BLaER1 (cell line): ENCODE measurements at regions not wholly inside any gene's neighbourhood (a gene's known extent, or its start where the extent isn't known, plus 50 kb on each side); places are given as distances from the start of the nearest gene placed in this dataset.
A peak's percentile ranks its signal among the peaks of the same experiment; 100 is the strongest.

Experiments
- H3K27ac ChIP-seq: shearing (Covaris generic); formaldehyde crosslinking; 2 replicates; pipeline ENCODE4 v1.8.1; 2022
- H3K27me3 ChIP-seq: shearing (Covaris generic); formaldehyde crosslinking; 2 replicates; pipeline ENCODE4 v1.8.1; 2022
- H3K36me3 ChIP-seq: shearing (Covaris generic); formaldehyde crosslinking; 2 replicates; pipeline ENCODE4 v1.8.1; 2022
- H3K4me1 ChIP-seq: shearing (Covaris generic); formaldehyde crosslinking; 2 replicates; pipeline ENCODE4 v1.8.1; 2022
- H3K4me2 ChIP-seq: shearing (Covaris generic); formaldehyde crosslinking; 2 replicates; pipeline ENCODE4 v1.8.1; 2022
- H3K4me3 ChIP-seq: shearing (Covaris generic); formaldehyde crosslinking; 2 replicates; pipeline ENCODE4 v1.8.1; 2022
- H3K9ac ChIP-seq: shearing (Covaris generic); formaldehyde crosslinking; 2 replicates; pipeline ENCODE4 v1.8.1; 2022
- H3K9me3 ChIP-seq: shearing (Covaris generic); formaldehyde crosslinking; 2 replicates; pipeline ENCODE4 v1.8.1; 2022
- H4K20me1 ChIP-seq: shearing (Covaris generic); formaldehyde crosslinking; 2 replicates; pipeline ENCODE4 v1.8.1; 2022
- Cebpa-rat ChIP-seq: shearing (Covaris generic); IDR thresholded peaks from 2 replicates; pipeline ENCODE4 v1.8.1; 2022

GRCh38 chr5:91867799-91868198, 484.7 kb upstream of the ARRDC3 start:
- Histone ChIP-seq H3K27me3 (no peaks in the 10 kb centered on the region), H3K9me3 (no peaks in the 10 kb centered on the region), H3K4me3 (no peak overlapping the region), H3K9ac (no peak overlapping the region), H4K20me1 (no peaks in the 10 kb centered on the region), H3K27ac (no peak overlapping the region), H3K4me2 (no peak overlapping the region), H3K36me3 (no peaks in the 10 kb centered on the region), H3K4me1 (peaks cover 6% of the 10 kb centered on the region)
- TF ChIP-seq Cebpa-rat, result no peak

GRCh38 chr5:91865915-91866314, 482.8 kb upstream of the ARRDC3 start:
- Histone ChIP-seq H3K9me3 (no peaks in the 10 kb centered on the region), H3K9ac (no peak overlapping the region), H4K20me1 (no peaks in the 10 kb centered on the region), H3K27ac (no peak overlapping the region), H3K27me3 (no peaks in the 10 kb centered on the region), H3K4me2 (peak overlapping the region; percentile 14; the same call in 1 of the 2 replicates), H3K36me3 (no peaks in the 10 kb centered on the region), H3K4me1 (peaks cover 6% of the 10 kb centered on the region), H3K4me3 (no peak overlapping the region)
- TF ChIP-seq Cebpa-rat, result no peak

- no peak for TF ChIP-seq Cebpa-rat
- H3K4me1 ChIP-seq, result peaks cover 6% of the 10 kb centered on the region
- no peak overlapping the region for H3K4me3 ChIP-seq
- no peaks in the 10 kb centered on the region for H3K27me3 ChIP-seq
- no peak overlapping the region for H3K4me2 ChIP-seq
- H4K20me1 ChIP-seq, result no peaks in the 10 kb centered on the region
- no peak overlapping the region for H3K27ac ChIP-seq
- H3K9me3 ChIP-seq, result no peaks in the 10 kb centered on the region
- no peak overlapping the region for H3K9ac ChIP-seq
- H3K36me3 ChIP-seq, result no peaks in the 10 kb centered on the region
These were observed 481.8 kb upstream of the ARRDC3 start for GRCh38 chr5:91864962-91865361.

DNA sequence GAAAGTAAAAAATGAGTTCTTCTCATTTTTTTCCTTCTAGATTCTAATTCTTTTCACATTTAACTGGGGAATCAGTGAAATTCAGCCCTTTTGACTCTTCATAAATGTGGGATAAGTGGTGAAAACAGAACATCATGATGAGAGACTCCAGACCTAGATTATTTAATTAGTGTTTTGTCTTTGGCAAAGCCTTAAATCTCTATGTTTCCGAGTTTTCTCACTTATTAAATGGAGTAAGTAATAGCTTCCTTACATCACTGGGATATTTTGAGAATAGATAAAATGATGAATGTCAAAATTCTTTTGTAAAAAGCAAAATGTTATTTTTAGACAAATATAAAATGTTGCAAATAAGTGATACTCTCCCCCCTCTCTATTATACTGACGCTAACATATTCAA, 468.6 kb upstream of the ARRDC3 start:
- Histone ChIP-seq H3K27ac (no peak overlapping the region), H3K4me3 (no peak overlapping the region), H3K36me3 (no peaks in the 10 kb centered on the region), H3K4me1 (no peaks in the 10 kb centered on the region), H3K4me2 (no peak overlapping the region), H3K27me3 (no peaks in the 10 kb centered on the region), H4K20me1 (no peaks in the 10 kb centered on the region), H3K9me3 (no peaks in the 10 kb centered on the region), H3K9ac (no peak overlapping the region)
- TF ChIP-seq Cebpa-rat, result no peak

DNA sequence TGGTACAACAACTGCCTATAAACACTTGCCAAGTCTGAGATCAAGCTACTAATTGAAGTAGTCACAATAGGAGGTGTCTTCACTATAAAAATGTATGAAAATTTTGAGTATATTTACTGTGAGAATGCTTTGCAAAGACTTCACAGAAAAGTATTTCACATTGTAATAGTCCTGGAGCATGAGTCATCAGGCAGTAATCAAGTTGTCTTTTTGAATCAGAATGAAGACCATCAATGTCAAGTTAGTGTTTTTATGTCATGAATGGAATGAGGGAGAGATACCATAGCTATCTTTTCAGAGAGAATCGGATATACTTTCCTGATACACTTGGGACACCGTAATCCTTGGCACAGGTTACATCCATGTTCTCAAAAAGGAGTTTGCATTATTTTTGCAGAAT, 466.9 kb upstream of the ARRDC3 start:
- H3K36me3 ChIP-seq, result no peaks in the 10 kb centered on the region
- no peaks in the 10 kb centered on the region for H4K20me1 ChIP-seq
- no peak overlapping the region for H3K4me2 ChIP-seq
- H3K9ac ChIP-seq, result no peak overlapping the region
- H3K27ac ChIP-seq, result no peak overlapping the region
- no peaks in the 10 kb centered on the region for H3K27me3 ChIP-seq
- no peak overlapping the region for H3K4me3 ChIP-seq
- H3K4me1 ChIP-seq, result no peaks in the 10 kb centered on the region
- no peak for TF ChIP-seq Cebpa-rat
- no peaks in the 10 kb centered on the region for H3K9me3 ChIP-seq

- Histone ChIP-seq H3K9ac (no peak overlapping the region), H3K27me3 (no peaks in the 10 kb centered on the region), H4K20me1 (no peaks in the 10 kb centered on the region), H3K27ac (no peak overlapping the region), H3K4me3 (no peak overlapping the region), H3K9me3 (no peaks in the 10 kb centered on the region), H3K36me3 (no peaks in the 10 kb centered on the region), H3K4me2 (no peak overlapping the region), H3K4me1 (no peaks in the 10 kb centered on the region)
- no peak for TF ChIP-seq Cebpa-rat
These were observed 466.0 kb upstream of the ARRDC3 start for GRCh38 chr5:91849069-91849468.

DNA sequence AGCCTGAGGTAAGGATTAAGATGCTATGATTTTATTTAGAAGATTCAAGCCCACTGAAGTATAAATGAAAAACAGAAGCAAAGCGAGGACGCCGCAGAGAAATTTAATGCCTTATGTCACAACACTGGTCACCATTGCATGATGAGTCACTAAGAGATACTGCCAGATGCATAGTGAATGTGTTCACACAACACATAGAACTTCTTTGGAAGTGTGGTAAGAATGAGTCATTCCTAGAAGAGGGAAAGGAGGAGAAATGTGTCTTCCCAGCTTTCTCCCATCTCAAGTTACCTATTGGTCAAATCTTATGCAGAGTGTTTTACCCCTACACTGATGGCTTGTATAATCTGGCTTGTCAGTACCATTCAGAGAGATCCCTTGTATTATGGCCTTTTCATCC, 465.3 kb upstream of the ARRDC3 start:
- no peaks in the 10 kb centered on the region for H4K20me1 ChIP-seq
- no peak overlapping the region for H3K9ac ChIP-seq
- no peak overlapping the region for H3K4me3 ChIP-seq
- no peaks in the 10 kb centered on the region for H3K36me3 ChIP-seq
- H3K4me1 ChIP-seq, result no peaks in the 10 kb centered on the region
- no peak for TF ChIP-seq Cebpa-rat
- H3K9me3 ChIP-seq, result no peaks in the 10 kb centered on the region
- H3K27ac ChIP-seq, result no peak overlapping the region
- no peaks in the 10 kb centered on the region for H3K27me3 ChIP-seq
- no peak overlapping the region for H3K4me2 ChIP-seq

GRCh38 chr5:91841423-91841822, 458.3 kb upstream of the ARRDC3 start:
- Histone ChIP-seq H4K20me1 (no peaks in the 10 kb centered on the region), H3K36me3 (no peaks in the 10 kb centered on the region), H3K27ac (no peak overlapping the region), H3K4me3 (no peak overlapping the region), H3K9me3 (no peaks in the 10 kb centered on the region), H3K9ac (no peak overlapping the region), H3K4me1 (no peaks in the 10 kb centered on the region), H3K27me3 (no peaks in the 10 kb centered on the region), H3K4me2 (no peak overlapping the region)
- TF ChIP-seq Cebpa-rat, result no peak

- no peaks in the 10 kb centered on the region for H3K36me3 ChIP-seq
- no peak for TF ChIP-seq Cebpa-rat
- H3K27me3 ChIP-seq, result no peaks in the 10 kb centered on the region
- H4K20me1 ChIP-seq, result no peaks in the 10 kb centered on the region
- no peaks in the 10 kb centered on the region for H3K9me3 ChIP-seq
- no peak overlapping the region for H3K27ac ChIP-seq
- no peak overlapping the region for H3K4me3 ChIP-seq
- no peak overlapping the region for H3K9ac ChIP-seq
- H3K4me1 ChIP-seq, result no peaks in the 10 kb centered on the region
- H3K4me2 ChIP-seq, result no peak overlapping the region
These were observed 457.3 kb upstream of the ARRDC3 start for GRCh38 chr5:91840412-91840811.

DNA sequence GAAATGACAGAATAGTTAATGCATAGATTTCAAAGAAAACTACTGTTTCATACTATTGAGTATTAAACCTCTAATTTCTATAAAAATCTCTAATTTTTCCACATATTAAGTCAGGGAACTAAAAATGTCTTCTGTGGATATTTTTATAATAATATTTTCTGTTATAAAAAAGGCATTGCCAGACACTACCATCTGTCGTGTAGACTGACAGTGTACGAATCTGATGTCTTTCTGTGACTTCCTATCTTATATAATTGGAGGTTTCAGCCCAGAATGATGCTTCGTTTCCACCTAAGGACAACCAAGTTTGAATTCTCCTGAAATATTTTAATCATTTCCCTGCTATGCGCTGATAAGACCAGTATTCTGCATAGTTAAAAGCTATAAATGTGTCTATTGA, 456.6 kb upstream of the ARRDC3 start:
- Histone ChIP-seq H4K20me1 (no peaks in the 10 kb centered on the region), H3K4me2 (no peak overlapping the region), H3K9ac (no peak overlapping the region), H3K4me3 (no peak overlapping the region), H3K4me1 (no peaks in the 10 kb centered on the region), H3K36me3 (no peaks in the 10 kb centered on the region), H3K27me3 (no peaks in the 10 kb centered on the region), H3K27ac (no peak overlapping the region), H3K9me3 (no peaks in the 10 kb centered on the region)
- no peak for TF ChIP-seq Cebpa-rat

DNA sequence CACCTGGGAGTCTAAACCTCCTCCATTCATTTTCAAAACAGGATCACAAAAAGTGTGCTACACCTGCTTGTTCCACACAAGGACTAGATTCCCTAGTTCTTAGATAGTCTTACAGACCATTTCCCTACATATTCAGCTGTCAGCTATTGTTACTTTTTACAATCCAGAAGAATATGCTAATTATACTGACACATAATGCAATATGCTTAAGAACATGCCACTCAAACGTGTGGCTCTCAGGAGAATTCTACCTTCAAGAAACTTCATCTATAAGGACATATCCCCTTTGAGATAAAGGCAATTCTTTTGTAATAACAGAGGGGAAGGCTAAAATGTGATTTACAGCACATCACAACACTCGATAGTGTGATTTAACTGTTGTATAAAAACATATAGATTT, 456.1 kb upstream of the ARRDC3 start:
- no peak for TF ChIP-seq Cebpa-rat
- Histone ChIP-seq H3K9ac (no peak overlapping the region), H3K27ac (no peak overlapping the region), H3K4me2 (no peak overlapping the region), H3K4me1 (no peaks in the 10 kb centered on the region), H4K20me1 (no peaks in the 10 kb centered on the region), H3K27me3 (no peaks in the 10 kb centered on the region), H3K9me3 (no peaks in the 10 kb centered on the region), H3K36me3 (no peaks in the 10 kb centered on the region), H3K4me3 (no peak overlapping the region)
